Dermis blood vessel endothelial cell (primary cell): ENCODE measurements at regions not wholly inside any gene's neighbourhood (a gene's known extent, or its start where the extent isn't known, plus 50 kb on each side); places are given as distances from the start of the nearest gene placed in this dataset.

Experiments used
- DNase-seq: peaks from one replicate; pipeline ENCODE4 v3.0.0; 2010

GRCh38 chr4:185931375-185931774, 119.4 kb upstream of the SORBS2 start:
- DNase-seq: no peak

DNA sequence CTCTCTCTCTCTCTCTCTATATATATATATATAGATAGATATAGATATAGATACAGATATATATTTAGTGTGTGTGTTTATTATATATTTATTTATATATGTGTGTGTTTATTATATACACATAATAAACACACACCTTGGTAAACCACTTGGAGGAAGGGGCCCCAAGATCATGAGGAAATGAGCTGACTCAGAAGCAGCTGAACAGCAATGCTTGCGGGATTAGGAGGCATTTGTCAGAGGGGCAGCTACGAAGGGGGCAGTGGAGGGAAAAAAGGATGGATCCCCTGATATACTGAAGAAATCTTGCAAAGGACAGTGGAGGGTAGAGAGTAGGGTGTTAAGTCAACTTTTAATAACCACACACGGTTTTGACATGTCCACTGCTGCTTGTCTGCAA, 120.0 kb upstream of the SORBS2 start:
- DNase-seq: peak; percentile 18

GRCh38 chr4:185932491-185932890, 120.5 kb upstream of the SORBS2 start:
- DNase-seq: no peak

- peak; percentile 73 for DNase-seq
These were observed 121.1 kb upstream of the SORBS2 start for GRCh38 chr4:185933078-185933581.

DNA sequence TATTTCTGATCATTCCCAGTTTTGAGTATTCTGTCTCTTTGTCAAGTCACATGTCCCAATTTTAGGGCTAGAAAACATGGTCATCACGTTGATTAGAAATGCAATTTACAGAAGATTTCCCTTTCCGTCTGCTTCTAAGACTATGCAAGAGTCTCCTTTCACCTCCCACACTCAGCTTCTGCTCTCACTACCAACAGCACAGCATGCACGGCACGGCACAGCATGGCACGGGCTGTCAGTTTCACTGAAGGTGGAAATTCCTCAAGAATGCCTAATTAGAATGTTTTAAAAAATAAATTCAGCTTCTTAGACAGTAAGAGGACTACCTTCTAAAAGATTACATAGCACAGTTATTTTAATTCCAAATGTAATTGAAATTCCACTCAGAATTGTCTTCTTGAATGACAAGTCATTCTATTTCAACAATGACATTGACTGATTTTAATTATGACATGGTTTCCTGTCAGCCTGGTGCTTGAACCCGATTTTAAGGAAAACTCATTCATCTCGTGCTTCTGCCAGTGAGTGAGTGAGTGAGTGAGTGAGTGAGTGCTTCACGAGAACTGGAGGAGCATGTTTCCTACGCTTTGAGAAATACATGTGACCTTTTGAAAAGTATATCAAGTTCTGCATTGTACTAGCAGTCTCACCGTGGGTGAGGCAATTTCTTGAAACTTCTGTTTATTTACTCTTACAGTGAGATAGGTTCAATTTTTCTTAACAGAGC, 124.8 kb upstream of the SORBS2 start:
- DNase-seq: no peak

DNA sequence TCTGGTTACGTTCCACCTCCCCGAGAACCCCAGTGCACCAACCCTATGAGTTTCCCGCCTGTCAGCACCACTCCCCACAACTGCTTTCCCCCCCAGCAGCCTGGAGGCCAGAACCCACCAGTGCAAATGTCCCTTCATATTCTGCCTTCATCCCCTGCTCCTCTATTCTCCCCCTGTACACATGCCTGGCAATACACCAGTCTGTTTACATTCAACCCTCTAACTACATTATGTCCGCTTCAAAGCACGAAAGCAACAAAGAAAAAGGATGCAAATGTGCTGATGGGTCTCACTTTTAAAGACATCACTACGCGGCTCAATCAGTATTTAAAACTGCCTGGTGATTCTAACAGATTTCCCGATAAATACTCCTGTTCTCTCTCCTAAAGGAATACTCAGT, 126.7 kb upstream of the SORBS2 start:
- no peak for DNase-seq

- no peak for DNase-seq
These were observed 127.5 kb upstream of the TLR3 start for GRCh38 chr4:185941461-185941860.

DNA sequence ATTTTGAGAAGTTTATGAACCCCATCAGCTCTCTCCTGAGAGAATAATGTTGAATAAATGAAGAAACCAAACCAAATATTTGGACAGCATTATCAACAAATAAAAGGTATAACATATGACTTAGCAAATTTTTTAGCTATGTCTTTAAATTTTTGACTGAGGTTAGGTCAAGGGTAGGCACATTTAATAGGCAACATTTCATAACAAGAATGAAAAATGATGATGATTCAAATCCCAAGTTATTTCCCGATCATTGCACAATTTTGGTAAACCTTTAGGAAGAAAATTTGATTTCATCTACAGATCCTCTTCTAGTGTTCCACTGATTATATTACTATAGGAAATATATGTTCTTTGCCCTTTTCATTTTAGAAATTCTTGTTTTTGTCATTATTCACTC, 123.7 kb upstream of the TLR3 start:
- DNase-seq: no peak

DNA sequence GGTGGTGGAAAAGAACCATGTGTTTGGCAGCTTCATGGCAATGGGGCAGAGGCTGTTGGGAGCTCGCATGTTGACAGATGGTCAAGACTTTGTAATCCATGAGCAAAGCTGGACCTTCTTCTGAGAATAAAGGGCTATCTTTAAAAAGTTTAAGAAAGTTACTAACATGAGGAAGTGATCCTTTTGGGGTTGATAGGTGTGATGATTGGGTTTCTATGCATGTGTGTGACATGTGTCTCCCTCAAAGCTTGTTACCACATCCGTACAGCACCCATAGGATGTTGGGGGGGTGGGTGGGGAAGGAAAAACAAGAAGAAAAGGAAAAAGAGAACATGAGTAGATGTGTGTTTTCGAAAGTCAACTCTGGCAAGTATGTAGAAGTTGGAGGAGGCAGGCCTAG, 123.0 kb upstream of the TLR3 start:
- no peak for DNase-seq

DNA sequence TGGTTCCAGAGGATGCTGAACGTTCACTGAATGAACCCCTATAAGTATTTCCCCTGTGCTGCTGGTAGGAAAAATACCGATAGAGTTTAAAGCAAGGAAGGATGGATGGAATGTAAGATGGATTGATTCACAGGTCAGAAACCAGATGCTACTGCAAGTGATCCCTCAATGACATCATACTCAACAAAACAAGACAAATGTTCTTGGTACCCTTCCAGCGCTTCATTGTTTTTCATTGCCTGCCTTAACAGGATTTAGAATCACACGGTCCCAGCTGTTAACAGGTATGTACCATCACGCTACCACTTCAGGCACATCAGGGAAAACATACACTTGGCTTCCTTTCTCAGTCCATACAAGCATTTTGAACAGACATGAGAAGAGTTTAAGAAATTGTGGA, 118.1 kb upstream of the TLR3 start:
- peak; percentile 19 for DNase-seq

GRCh38 chr4:185955151-185955770, 113.7 kb upstream of the TLR3 start:
- no peak for DNase-seq

GRCh38 chr4:185955826-185956543, 113.0 kb upstream of the TLR3 start:
- DNase-seq: no peak

DNA sequence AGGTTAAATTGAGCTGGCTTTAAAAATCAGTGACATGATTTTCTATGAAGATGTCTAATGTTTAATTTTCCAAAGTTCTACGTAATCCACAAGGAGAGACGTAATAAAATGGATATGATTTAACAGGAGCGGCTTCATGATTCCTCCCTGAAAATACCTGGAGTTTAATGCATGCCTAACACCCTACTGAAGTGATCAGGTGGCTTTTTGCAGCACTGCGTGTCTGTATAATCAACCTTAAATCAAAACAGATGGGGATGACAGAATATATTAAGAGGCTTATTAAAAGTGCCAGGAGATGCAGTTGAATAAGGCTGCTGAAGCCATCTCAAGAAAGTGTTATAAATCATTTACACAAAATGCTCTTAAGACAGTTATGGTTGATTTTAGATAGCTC, 112.4 kb upstream of the TLR3 start:
- DNase-seq: no peak

DNA sequence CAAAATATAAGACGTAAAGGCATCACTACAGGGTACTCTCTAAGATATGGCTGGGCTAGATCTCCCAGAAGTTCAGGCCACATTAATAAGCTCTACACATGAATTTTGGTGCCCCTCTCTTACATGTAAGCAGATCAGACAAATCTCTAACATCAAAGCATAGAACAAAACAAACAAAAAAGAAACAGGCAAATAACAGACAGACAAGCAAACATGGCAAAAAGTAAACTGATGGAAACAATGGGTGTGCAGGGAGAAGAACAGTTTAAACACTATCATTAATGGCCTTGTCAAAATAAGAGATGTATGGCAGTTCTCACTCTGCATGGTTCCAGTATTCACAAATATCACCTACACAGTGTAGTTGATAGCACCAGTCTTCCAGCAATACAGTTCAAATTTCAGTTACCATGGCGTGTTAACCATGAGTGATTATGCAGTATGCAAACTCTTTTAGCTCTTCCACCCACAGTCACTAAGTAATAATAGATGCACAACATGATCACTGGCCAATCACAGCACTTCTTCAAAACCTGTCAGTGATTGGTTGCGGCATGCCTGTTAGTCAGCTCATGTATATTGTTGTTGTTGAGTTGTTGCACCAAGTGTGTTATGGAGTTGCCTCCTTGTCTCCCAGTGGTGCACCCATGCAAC, 110.7 kb upstream of the TLR3 start:
- DNase-seq: no peak

DNA sequence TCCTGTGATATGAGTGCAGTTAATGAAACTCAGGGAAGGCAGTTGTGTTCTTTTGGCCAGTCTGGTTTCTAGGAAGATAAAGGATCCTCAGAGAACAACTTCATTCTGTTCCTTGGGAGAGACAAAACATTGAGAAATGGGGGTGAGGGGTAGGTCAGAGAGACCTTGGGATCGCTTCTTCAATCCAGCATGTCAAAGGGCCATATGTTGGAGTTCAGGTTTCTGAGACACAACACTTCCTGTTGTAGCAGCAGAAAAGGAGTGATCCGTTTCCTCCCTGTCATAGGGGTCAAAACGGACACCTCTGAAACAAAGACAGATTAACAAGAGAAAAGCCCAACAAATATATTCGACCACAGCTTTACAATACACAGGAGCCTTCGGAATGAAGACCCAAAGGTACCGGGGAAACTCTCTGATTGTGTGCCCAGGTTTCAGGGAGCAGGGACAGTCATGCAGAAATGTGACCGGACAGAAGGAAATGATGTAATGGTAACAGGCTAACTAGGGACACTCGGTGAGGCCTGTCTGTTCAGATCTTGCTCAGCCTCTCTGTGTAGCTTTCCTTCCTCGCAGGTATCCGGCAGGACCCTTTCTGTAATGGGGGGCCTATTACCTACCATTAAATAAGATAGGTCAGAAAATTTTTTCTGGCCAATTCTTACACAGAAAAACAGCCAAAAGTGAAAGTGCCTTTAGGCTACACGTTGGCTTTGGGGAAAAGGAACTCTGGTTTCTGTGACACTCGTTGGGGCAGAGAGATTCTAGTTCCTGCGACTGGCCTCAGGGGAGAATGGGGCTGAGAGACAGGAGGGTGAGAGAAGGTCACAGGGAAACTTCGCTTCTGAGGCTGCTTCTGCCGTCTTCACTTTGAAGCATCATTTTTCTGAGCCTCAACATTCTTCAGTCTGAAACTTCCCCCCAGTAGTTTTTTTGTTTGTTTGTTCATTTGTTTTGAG, 103.3 kb upstream of the TLR3 start:
- peak; percentile 66 for DNase-seq

- no peak for DNase-seq
These were observed 102.4 kb upstream of the TLR3 start for GRCh38 chr4:185966549-185966948.

GRCh38 chr4:185966997-185967775, 101.8 kb upstream of the TLR3 start:
- DNase-seq: peak; percentile 31

DNA sequence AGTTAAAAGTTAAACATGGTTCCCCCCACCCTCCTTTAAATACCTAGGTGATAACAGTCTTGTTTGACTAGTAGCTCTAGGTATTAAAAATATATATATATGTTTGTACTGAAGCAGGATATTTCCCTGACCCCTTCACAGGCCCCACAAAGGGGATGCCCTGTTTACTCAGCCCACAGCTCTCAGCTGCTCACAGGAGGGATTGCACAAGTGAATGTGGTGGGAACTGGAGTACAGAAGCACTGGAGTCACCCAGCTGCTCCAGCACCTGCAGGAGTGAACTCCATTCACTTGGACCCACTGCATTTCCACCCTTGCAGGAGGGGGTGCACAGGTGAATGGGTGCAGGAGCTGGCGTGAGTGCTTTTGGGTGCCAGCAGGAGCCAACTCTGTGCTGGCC, 99.3 kb upstream of the TLR3 start:
- DNase-seq: no peak

- DNase-seq: no peak
These were observed 80.9 kb upstream of the TLR3 start for GRCh38 chr4:185987961-185988627.

DNA sequence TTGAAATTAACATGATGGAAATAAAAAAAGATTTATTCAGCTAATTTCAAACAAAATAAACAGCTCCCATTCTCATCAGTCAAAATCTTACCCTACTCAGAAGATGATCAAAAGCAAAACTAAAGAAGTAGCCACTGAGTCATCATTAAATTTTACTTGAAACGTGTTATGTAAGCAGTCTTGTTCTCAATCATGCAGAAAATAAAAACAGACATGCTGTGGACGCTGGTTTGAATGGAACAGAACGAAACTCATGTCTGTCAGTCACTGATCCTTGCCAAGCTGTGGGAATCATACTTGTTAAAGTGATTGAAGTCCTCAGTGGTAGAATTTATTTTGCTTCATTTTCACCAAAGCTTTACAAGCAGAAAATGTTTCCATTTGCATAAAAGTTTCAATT, 77.2 kb upstream of the TLR3 start:
- DNase-seq: no peak

- no peak for DNase-seq
These were observed 76.4 kb upstream of the TLR3 start for GRCh38 chr4:185992585-185992984.
